CD14-positive monocyte (primary cell): ENCODE measurements at regions not wholly inside any gene's neighbourhood (a gene's known extent, or its start where the extent isn't known, plus 50 kb on each side); places are given as distances from the start of the nearest gene placed in this dataset.

Experiments used
- DNase-seq, 3 donors: peaks; one replicate each; pipeline ENCODE4 v3.0.0-alpha.2; 2011 to 2022
- H2AFZ ChIP-seq: 2 replicates; pipeline ENCODE4 v1.6.0; 2012; ENCODE audit warnings: mild to moderate bottlenecking, low read depth, low read length, inconsistent platforms; ENCODE audit not compliant: insufficient read depth, poor library complexity, severe bottlenecking
- H3K27ac ChIP-seq, 2 donors: 1 replicate in 1 of 2; 2 replicates in 1 of 2; pipeline ENCODE4 v1.5.1; 2012 to 2013; ENCODE audit warnings: low read length in 2 of 2, control low read depth in 1 of 2, inconsistent platforms in 1 of 2, low read depth in 1 of 2, mild to moderate bottlenecking in 1 of 2
- H3K27me3 ChIP-seq, 2 donors: one replicate each; pipeline versions ENCODE4 v1.6.0 to v1.6.1; 2011 to 2013; ENCODE audit warnings: low read length in 2 of 2; ENCODE audit not compliant: control insufficient read depth in 2 of 2, insufficient read depth in 2 of 2
- H3K36me3 ChIP-seq, 2 donors: replicated peaks in 1 of 2; 1 replicate in 1 of 2; 2 replicates in 1 of 2; pipeline versions ENCODE4 v1.5.1 to v1.6.1; 2012 to 2013; ENCODE audit warnings: low read length in 2 of 2, control low read depth in 1 of 2, inconsistent platforms in 1 of 2, mild to moderate bottlenecking in 1 of 2; ENCODE audit not compliant: insufficient read depth in 2 of 2, control insufficient read depth in 1 of 2
- H3K4me1 ChIP-seq, 2 donors: 1 replicate in 1 of 2; 2 replicates in 1 of 2; pipeline versions ENCODE4 v1.5.1 to v1.6.1; 2012 to 2013; ENCODE audit warnings: low read length in 2 of 2, control low read depth in 1 of 2, inconsistent platforms in 1 of 2, mild to moderate bottlenecking in 1 of 2, moderate library complexity in 1 of 2; ENCODE audit not compliant: insufficient read depth in 2 of 2, control insufficient read depth in 1 of 2
- H3K4me2 ChIP-seq: replicated peaks from 2 replicates; pipeline ENCODE3; 2012; ENCODE audit warnings: low read length, moderate library complexity, mild to moderate bottlenecking; ENCODE audit not compliant: poor library complexity, severe bottlenecking; ENCODE audit errors: extremely low read depth
- H3K4me3 ChIP-seq, 3 experiments: fragments of 200-600 bp in 1 of 3; sonication (generic) in 1 of 3; replicated peaks in 1 of 3; 1 replicate in 2 of 3; 2 replicates in 1 of 3; pipeline ENCODE4 v1.5.1; 2011 to 2013; ENCODE audit warnings: low read length in 3 of 3, mild to moderate bottlenecking in 3 of 3, control low read depth in 2 of 3, low read depth in 2 of 3, inconsistent platforms in 1 of 3, moderate library complexity in 1 of 3
- H3K79me2 ChIP-seq: 2 replicates; pipeline ENCODE4 v1.6.0; 2012; ENCODE audit warnings: mild to moderate bottlenecking, control low read depth, inconsistent platforms, low read length, moderate library complexity; ENCODE audit not compliant: insufficient read depth
- H3K9ac ChIP-seq: 2 replicates; pipeline ENCODE4 v1.6.0; 2017; ENCODE audit warnings: low read length, mild to moderate bottlenecking; ENCODE audit not compliant: insufficient read depth, poor library complexity, severe bottlenecking
- H3K9me3 ChIP-seq, 2 donors: replicated peaks in 1 of 2; 1 replicate in 1 of 2; 2 replicates in 1 of 2; pipeline versions ENCODE4 v1.5.1 to v1.6.1; 2012 to 2013; ENCODE audit warnings: low read length in 2 of 2, control low read depth in 1 of 2; ENCODE audit not compliant: control insufficient read depth in 1 of 2, insufficient read depth in 1 of 2
- H4K20me1 ChIP-seq: 2 replicates; pipeline ENCODE4 v1.6.0; 2012; ENCODE audit warnings: mild to moderate bottlenecking, low read length, control low read depth, moderate library complexity; ENCODE audit not compliant: insufficient read depth
- H3K27ac Mint-ChIP-seq, 7 donors: one replicate each; pipeline ENCODE4 v1.8.0; 2020; ENCODE audit warnings: mild to moderate bottlenecking in 7 of 7, mixed read lengths in 7 of 7, moderate library complexity in 6 of 7, inconsistent platforms in 2 of 7
- H3K27me3 Mint-ChIP-seq, 3 donors: one replicate each; pipeline ENCODE4 v1.8.0; 2021 to 2022; ENCODE audit warnings: low read depth in 3 of 3, mild to moderate bottlenecking in 3 of 3, mixed read lengths in 3 of 3, moderate library complexity in 3 of 3, inconsistent platforms in 1 of 3
- H3K36me3 Mint-ChIP-seq, 2 donors: one replicate each; pipeline ENCODE4 v1.8.0; 2020; ENCODE audit warnings: mixed read lengths in 2 of 2, inconsistent platforms in 1 of 2, mild to moderate bottlenecking in 1 of 2
- H3K4me1 Mint-ChIP-seq: one replicate; pipeline ENCODE4 v1.8.0; 2020; ENCODE audit warnings: mild to moderate bottlenecking, mixed read lengths
- H3K4me3 Mint-ChIP-seq, 2 donors: one replicate each; pipeline ENCODE4 v1.8.0; 2020; ENCODE audit warnings: mild to moderate bottlenecking in 2 of 2, mixed read lengths in 2 of 2, moderate library complexity in 1 of 2
- H3K9me3 Mint-ChIP-seq, 7 donors: one replicate each; pipeline ENCODE4 v1.8.0; 2020 to 2022; ENCODE audit warnings: mixed read lengths in 7 of 7, mild to moderate bottlenecking in 6 of 7, moderate library complexity in 6 of 7, inconsistent platforms in 2 of 7
- CTCF ChIP-seq: fragments of 200-600 bp; IDR thresholded peaks from one replicate; pipeline ENCODE4 v1.8.0; 2022; ENCODE audit warnings: antibody characterized with exemption, mild to moderate bottlenecking
- WGBS: methylation state at CpG from one replicate; pipeline ENCODE4 v1.1.5; 2013; ENCODE audit warnings: missing lambda C conversion rate; ENCODE audit not compliant: insufficient coverage; 5-methylcytosine and 5-hydroxymethylcytosine counted together
- intact Hi-C, 2 donors: fragments of 100-400 bp; cut with micrococcal nuclease; formaldehyde crosslinking; loops; one replicate each; pipeline versions ENCODE4 v1.15.0 to v1.15.1; 2023

- DNase-seq, result no peak
Observed at GRCh38 chr3:181887685-181888084, 176.0 kb downstream of the SOX2 start.

GRCh38 chr3:181888234-181888633, 176.5 kb downstream of the SOX2 start:
- Histone ChIP-seq H3K9ac (no peak overlapping the region), H3K79me2 (no peaks in the 10 kb centered on the region), H3K27ac (no peak overlapping the region), H3K27me3 (no peaks in the 10 kb centered on the region), H3K4me2 (no peak overlapping the region), H4K20me1 (no peaks in the 10 kb centered on the region), H3K4me1 (no peaks in the 10 kb centered on the region), H3K36me3 (no peaks in the 10 kb centered on the region), H3K9me3 (no peaks in the 10 kb centered on the region), H3K4me3 (no peak overlapping the region), H2AFZ (no peak overlapping the region)
- H3K36me3 Mint-ChIP-seq, result no peaks in the 10 kb centered on the region
- intact Hi-C loops, result no loop called here
- no peak overlapping the region for H3K27ac Mint-ChIP-seq
- H3K27me3 Mint-ChIP-seq, result peaks cover 0 to 3% (median 2%) of the 10 kb centered on the region in 3 donors
- no CpG with 5 or more reads among the region's 3 CpGs for WGBS
- no peak for DNase-seq
- TF ChIP-seq CTCF, result no peak
- no peaks in the 10 kb centered on the region for H3K4me1 Mint-ChIP-seq
- H3K4me3 Mint-ChIP-seq, result no peak overlapping the region
- H3K9me3 Mint-ChIP-seq, result peaks cover 0 to 14% (median 2%) of the 10 kb centered on the region in 7 donors

More at GRCh38 chr3:181887685-181888084, 176.0 kb downstream of the SOX2 start:
- H3K4me1 Mint-ChIP-seq, result no peaks in the 10 kb centered on the region
- Histone ChIP-seq H3K9me3 (no peaks in the 10 kb centered on the region), H3K27ac (no peak overlapping the region), H3K79me2 (no peaks in the 10 kb centered on the region), H3K4me2 (no peak overlapping the region), H3K27me3 (no peaks in the 10 kb centered on the region), H2AFZ (no peak overlapping the region), H4K20me1 (no peaks in the 10 kb centered on the region), H3K36me3 (no peaks in the 10 kb centered on the region), H3K4me3 (no peak overlapping the region), H3K9ac (no peak overlapping the region), H3K4me1 (no peaks in the 10 kb centered on the region)
- no peaks in the 10 kb centered on the region for H3K36me3 Mint-ChIP-seq
- intact Hi-C loops, result no loop called here
- no peak overlapping the region for H3K4me3 Mint-ChIP-seq
- peaks cover 0 to 14% (median 2%) of the 10 kb centered on the region in 7 donors for H3K9me3 Mint-ChIP-seq
- WGBS, result no CpG with 5 or more reads among the region's 1 CpG
- peaks cover 0 to 3% (median 2%) of the 10 kb centered on the region in 3 donors for H3K27me3 Mint-ChIP-seq
- no peak overlapping the region for H3K27ac Mint-ChIP-seq
- no peak for TF ChIP-seq CTCF
